Central memory CD8-positive, alpha-beta T cell (primary cell): ENCODE measurements at regions not wholly inside any gene's neighbourhood (a gene's known extent, or its start where the extent isn't known, plus 50 kb on each side); places are given as distances from the start of the nearest gene placed in this dataset.

Experiments used
- ATAC-seq: fragments of 150-1000 bp; cut with Tn5 transposase; replicated peaks from 2 replicates; pipeline ENCODE4 v1.10.0; 2022; ENCODE audit warnings: mild to moderate bottlenecking, moderate FRiP score, moderate number of reproducible peaks; ENCODE audit not compliant: poor library complexity, severe bottlenecking; ENCODE audit errors: extremely low read depth
- DNase-seq, 2 donors: peaks; one replicate each; pipeline ENCODE4 v3.0.0; 2021; ENCODE audit warnings: low spot score in 2 of 2
- H3K27ac Mint-ChIP-seq: one replicate; pipeline ENCODE4 v1.8.0; 2022; ENCODE audit warnings: low read depth, mild to moderate bottlenecking, moderate library complexity, mixed read lengths
- H3K27me3 Mint-ChIP-seq: one replicate; pipeline ENCODE4 v1.8.0; 2022; ENCODE audit warnings: mixed read lengths
- H3K36me3 Mint-ChIP-seq: one replicate; pipeline ENCODE4 v1.8.0; 2022; ENCODE audit warnings: mild to moderate bottlenecking, moderate library complexity, mixed read lengths; ENCODE audit not compliant: insufficient read depth
- H3K4me1 Mint-ChIP-seq: one replicate; pipeline ENCODE4 v1.8.0; 2022; ENCODE audit warnings: mixed read lengths
- H3K4me3 Mint-ChIP-seq: one replicate; pipeline ENCODE4 v1.8.0; 2022; ENCODE audit warnings: mild to moderate bottlenecking, moderate library complexity, mixed read lengths
- H3K9me3 Mint-ChIP-seq: one replicate; pipeline ENCODE4 v1.8.0; 2022; ENCODE audit warnings: mixed read lengths

GRCh38 chr9:135416664-135417290 lies 62.8 kb upstream of the PPP1R26 start:
- no peak overlapping the region for H3K27ac Mint-ChIP-seq
- peaks cover 14% of the 10 kb centered on the region for H3K27me3 Mint-ChIP-seq
- no peaks in the 10 kb centered on the region for H3K9me3 Mint-ChIP-seq
- no peaks in the 10 kb centered on the region for H3K36me3 Mint-ChIP-seq
- DNase-seq: no peak
- no peak for ATAC-seq
- H3K4me3 Mint-ChIP-seq: no peak overlapping the region
- H3K4me1 Mint-ChIP-seq: no peaks in the 10 kb centered on the region

- no peak overlapping the region for H3K27ac Mint-ChIP-seq
Measured at GRCh38 chr9:135418161-135418560, 61.4 kb upstream of the PPP1R26 start.

GRCh38 chr9:135419106-135419505 lies 60.5 kb upstream of the PPP1R26 start:
- H3K36me3 Mint-ChIP-seq: no peaks in the 10 kb centered on the region
- H3K4me3 Mint-ChIP-seq: no peak overlapping the region
- no peaks in the 10 kb centered on the region for H3K4me1 Mint-ChIP-seq
- peaks cover 31% of the 10 kb centered on the region for H3K27me3 Mint-ChIP-seq
- DNase-seq (no peak), ATAC-seq (no peak)
- H3K9me3 Mint-ChIP-seq: no peaks in the 10 kb centered on the region
- H3K27ac Mint-ChIP-seq: no peak overlapping the region

More at GRCh38 chr9:135418161-135418560, 61.4 kb upstream of the PPP1R26 start:
- Mint-ChIP-seq H3K9me3 (no peaks in the 10 kb centered on the region), H3K4me1 (no peaks in the 10 kb centered on the region), H3K36me3 (no peaks in the 10 kb centered on the region), H3K27me3 (peaks cover 22% of the 10 kb centered on the region), H3K4me3 (no peak overlapping the region)
- ATAC-seq: no peak
- DNase-seq: no peak

- Mint-ChIP-seq H3K9me3 (no peaks in the 10 kb centered on the region), H3K27me3 (peaks cover 31% of the 10 kb centered on the region), H3K27ac (no peak overlapping the region), H3K4me1 (no peaks in the 10 kb centered on the region), H3K36me3 (no peaks in the 10 kb centered on the region), H3K4me3 (no peak overlapping the region)
- no peak for DNase-seq
- no peak for ATAC-seq
Measured at GRCh38 chr9:135422341-135422944, 57.1 kb upstream of the PPP1R26 start.

GRCh38 chr9:135423725-135424124 lies 55.9 kb upstream of the PPP1R26 start:
- H3K4me3 Mint-ChIP-seq: no peak overlapping the region

More at GRCh38 chr9:135423725-135424124, 55.9 kb upstream of the PPP1R26 start:
- H3K27me3 Mint-ChIP-seq: peaks cover 29% of the 10 kb centered on the region
- no peaks in the 10 kb centered on the region for H3K36me3 Mint-ChIP-seq
- H3K27ac Mint-ChIP-seq: no peak overlapping the region
- no peaks in the 10 kb centered on the region for H3K4me1 Mint-ChIP-seq
- H3K9me3 Mint-ChIP-seq: no peaks in the 10 kb centered on the region
- ATAC-seq: no peak
- no peak for DNase-seq
